HG02943 (cell line): ENCODE measurements at regions not wholly inside any gene's neighbourhood (a gene's known extent, or its start where the extent isn't known, plus 50 kb on each side); places are given as distances from the start of the nearest gene placed in this dataset.

Experiments used
- ATAC-seq: cut with Tn5 transposase; IDR thresholded peaks from one replicate; pipeline ENCODE4 v1.9.1; 2021; ENCODE audit warnings: mild to moderate bottlenecking, low read depth, moderate library complexity; ENCODE audit not compliant: unreplicated experiment

- no peak for ATAC-seq
Observed at GRCh38 chr4:182093935-182094334, 149.3 kb upstream of the TENM3 start.

DNA sequence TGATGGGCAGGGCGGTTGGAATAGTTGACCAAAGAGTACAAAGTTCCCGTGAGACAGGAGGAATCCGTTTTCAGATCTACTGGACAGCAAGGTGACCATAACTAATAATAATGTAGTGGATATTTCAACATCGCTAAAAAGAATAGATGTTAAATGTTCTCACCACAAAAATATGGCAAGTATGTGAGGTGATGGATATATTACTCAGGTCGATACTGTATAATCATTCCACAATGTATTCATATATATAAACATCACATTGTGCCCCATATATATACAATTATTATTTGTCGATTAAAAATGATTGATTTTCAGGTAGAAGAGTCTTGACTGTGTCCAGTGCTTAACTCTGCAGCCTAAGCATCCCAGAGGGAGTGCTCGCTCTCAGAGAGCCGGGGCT, 141.6 kb upstream of the TENM3 start:
- ATAC-seq = no peak

DNA sequence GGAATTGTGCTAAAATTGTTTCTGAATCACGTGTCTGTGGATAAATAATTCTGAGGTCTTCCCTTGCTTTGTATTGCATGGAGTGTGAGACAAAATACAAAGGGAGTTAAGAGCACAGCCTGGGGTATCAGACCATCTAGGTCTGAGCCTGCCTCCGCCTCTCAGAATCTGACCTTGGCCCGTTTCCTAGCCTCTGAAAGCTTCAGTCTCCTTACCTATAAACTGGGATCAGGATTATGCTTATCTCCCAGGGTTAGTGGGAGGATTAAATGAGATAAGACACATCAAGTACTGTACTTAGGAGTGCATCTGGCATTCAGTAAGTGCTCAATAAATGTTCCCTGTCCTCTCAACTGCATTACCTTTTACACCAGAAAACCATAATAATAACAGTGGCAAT, 140.6 kb upstream of the TENM3 start:
- no peak for ATAC-seq

DNA sequence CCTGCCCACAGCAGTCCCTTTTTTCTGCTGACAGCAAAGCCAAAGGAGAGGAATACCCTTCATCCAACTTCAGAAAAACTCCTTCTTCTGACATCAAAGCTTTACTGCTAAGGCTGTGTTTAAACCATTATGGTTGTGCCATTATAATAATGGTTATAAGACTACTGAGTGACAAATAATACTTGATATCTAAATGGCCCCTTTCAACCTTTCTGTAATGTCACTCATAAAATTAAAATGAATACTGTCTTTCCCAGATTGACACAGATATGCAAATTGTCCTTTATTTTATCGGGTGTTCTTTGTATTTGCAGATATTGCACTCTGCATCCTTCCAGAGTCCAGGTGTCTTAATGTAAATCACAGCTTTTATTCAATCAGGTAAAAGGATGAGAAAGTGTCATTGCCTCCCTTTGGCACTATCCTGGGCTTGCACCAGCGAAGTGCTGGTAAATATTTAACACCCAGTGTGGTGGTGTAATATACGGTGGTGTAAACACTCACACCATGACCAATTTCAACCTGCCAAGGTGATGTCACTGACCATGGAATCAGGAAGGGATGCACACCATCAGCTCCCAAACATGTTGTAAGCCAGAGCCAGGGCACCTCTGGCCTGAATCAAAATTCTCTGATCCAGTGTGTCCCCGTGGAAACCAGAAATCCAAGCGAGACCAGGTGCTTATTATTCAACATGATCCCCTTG, 139.4 kb upstream of the TENM3 start:
- ATAC-seq = no peak

DNA sequence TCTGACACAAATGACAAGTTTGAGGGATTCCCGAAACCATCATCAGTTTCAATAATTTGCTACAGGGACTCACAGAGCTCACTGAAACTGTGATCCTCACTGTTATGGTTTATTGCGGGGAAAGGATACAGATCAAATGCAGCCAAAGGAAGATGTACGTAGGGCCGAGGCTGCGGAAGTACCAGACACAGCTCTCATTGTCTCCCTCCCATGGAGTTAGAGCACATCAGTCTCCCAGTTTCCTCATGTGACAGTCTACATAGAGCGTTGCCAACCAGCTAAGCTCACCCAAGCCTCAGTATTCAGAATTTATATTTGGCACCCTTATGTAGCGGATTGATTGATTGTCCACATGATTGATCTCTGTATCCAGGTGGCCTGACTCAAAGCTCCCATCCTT, 137.8 kb upstream of the TENM3 start:
- no peak for ATAC-seq

- ATAC-seq = no peak
Observed at GRCh38 chr4:182107931-182108330, 135.3 kb upstream of the TENM3 start.

- ATAC-seq = no peak
Observed at GRCh38 chr4:182111586-182111985, 131.6 kb upstream of the TENM3 start.

- ATAC-seq = no peak
Observed at GRCh38 chr4:182113779-182114178, 129.4 kb upstream of the TENM3 start.

DNA sequence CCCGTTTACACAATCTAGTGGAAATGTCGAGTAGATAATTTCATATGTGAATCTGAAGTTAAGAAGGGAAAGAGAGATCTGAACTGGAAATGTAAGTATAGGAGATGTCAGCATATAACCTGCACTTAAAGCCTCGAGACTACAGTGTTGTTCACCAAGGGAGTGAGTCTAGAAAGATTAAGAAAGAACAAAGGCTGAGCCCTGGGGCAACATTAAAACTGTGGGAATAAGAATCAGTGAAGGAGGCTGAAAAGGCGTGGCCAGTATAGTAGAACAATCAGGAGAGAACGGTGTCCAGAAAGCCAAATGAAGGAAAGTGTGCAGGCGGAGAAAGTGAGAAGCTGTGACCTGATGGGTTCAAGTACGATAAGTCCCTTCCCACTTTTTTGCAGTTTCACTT, 118.8 kb upstream of the TENM3 start:
- no peak for ATAC-seq

DNA sequence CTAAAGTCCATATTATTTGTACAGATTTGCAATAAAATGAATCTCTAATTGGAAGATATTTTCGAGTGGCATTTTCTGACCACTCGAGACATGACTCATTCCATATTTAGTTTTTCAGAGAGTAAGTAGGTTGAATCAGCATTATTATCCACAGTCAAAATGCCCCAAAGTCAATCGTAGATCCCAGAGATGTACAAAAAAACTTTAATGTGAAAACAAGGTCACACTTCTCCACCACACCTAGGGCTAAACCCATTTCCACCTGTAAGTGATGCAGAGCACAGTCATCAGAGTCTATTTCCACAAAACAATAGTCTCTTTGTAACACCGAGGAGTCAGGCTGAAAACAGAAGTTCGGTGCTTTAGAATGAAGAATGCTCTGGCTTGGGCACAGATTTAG, 117.1 kb upstream of the TENM3 start:
- ATAC-seq = no peak

DNA sequence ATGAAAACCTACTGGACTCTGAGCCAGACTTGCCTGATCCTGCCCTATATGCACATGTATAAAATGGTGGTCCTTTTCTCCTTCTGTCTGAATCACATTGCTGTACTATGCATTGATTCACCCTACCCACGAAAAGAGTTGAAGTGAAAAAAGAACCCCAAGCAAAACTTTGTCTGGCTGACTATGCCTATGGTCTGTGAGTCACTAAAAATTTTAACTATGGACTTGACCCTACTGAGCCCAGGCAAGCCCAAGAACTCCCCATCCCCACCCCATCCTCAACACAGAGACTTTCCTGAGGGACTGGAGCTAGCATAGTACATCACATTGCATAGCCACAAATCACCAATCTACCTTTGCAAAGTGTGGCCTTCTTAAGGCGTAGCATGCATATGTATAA, 116.6 kb upstream of the TENM3 start:
- ATAC-seq = no peak

DNA sequence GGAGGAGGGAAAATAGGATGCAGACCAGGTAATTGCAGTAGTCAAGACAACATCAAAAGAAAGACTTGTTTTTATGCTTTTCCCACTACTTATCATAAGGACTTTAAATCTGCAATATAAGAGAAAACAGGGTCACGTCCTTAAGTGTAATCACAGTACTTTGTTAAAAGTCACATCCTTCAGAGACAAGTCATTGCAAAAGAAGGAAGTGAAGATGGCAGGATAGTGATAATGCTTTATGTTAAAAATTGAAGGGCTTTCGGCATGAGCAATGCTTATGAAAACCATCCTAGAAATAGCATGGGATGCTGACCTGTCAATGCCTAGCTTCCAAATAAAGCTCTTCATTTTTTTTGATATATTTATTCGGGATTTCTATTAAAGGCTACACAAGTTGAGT, 110.2 kb upstream of the TENM3 start:
- ATAC-seq = no peak

- no peak for ATAC-seq
Observed at GRCh38 chr4:182134261-182134660, 108.9 kb upstream of the TENM3 start.

DNA sequence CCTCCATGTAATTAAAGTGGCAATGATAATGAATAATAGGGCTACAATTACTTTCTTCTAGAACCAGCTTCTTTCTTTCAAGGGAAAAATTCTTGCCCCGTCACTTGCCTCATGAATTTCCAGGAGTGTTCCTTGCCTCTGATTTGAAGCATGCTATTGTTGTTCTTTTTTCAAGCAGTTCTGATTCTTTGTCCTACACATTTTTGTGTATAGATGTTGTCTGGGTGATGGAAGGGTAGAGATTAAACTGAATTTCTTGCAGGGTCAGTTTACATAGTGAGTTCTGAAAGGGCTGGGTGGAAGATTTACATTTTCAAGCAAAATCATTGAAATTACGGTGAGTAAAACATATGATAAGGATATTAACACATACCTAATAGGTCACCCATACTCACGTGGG, 107.0 kb upstream of the TENM3 start:
- no peak for ATAC-seq

DNA sequence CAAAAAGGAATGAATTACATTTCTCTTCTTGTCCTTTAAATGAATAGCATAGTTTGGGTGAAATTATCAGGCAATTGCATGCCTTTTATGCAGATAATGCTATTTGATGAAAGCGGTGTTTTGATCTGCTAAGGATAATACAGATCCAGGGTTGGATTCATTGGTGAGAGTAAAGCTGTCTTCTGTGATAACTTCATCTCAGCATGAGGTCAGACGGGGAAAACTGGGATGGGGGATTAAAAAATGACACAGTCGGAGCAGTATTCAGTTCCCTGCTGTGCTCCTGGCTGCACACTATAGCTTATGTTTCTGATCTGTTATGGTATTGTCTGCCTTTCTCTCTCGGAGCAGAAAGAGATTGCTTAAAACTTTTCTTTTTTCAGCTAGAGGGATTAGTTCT, 105.9 kb upstream of the TENM3 start:
- ATAC-seq = no peak

DNA sequence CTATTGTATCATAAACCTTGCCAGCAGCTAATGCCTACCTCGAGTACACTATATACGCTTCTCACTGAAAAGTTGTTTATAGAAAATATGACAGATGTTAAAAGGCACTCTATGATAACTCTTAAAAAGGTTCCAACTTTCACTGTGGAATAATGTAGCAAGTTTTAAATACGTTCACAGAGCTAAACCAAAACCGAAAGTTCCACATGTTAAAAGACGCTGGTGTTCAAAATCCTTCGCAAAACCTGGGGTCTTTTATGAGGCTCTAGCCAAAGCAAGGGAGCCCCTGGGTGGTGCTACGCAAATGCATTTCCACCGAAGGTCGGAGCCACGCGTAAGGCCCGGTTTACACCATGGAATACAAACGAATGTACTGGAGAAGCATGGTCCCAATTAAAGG, 103.7 kb upstream of the TENM3 start:
- no peak for ATAC-seq

DNA sequence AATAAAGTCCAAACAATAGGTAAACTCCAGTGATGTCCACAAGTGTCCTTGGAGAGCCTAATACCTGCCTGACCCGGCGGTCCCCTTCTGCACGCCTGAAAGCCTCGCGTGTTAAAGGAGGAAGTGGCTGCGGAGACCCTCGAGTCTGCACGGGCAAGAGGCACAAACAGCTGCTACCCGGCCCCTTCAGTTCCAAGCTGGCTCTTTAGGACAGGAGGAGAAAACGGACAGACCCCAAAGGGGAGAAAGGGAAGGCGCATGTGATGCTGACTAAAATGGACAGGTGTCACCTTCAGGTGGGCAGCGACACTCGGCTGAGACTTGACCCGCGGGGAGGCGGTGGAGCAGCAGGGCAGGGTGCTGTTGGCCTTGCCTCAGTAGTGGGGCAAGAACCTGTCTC, 102.7 kb upstream of the TENM3 start:
- no peak for ATAC-seq

GRCh38 chr4:182141061-182141460, 102.1 kb upstream of the TENM3 start:
- no peak for ATAC-seq

GRCh38 chr4:182142176-182143085, 100.8 kb upstream of the TENM3 start:
- no peak for ATAC-seq

DNA sequence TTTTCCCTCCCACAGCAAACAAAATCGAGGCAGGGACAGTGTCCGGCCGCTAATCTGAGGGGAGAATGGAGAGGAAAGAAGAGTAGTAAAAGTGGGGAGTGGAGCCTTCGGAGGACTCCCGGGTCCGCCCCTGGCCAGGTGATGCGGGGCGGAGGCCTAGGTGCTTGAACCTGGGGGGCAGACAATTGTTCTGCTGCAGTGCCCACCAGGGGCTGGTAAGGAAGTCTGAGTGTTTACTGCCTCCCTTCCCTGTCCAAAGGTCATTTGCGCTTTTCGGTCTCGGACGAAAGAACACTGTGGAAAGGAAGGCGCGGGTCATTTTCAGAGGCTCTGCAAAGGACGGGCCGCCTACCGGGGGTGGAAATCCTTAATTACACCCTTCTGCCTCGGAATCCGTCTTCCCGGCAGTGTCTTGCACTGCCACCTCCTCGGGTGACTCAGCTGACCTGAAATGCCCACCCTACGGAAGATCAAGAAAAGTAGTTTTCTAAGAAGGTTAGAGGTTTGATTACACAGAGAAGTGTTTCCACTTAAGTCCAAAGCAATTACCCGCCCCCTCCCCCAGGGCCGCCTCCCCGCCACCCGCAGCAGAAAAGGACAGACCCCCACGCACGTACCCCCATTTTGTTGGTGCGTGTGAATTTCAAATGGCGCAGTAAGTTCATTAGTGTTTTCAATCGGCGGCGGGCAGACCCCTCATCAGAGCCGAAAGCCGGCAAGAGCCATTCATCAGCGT, 99.9 kb upstream of the TENM3 start:
- no peak for ATAC-seq
